ENCODE measurements at regions not wholly inside any gene's neighbourhood (a gene's known extent, or its start where the extent isn't known, plus 50 kb on each side); places are given as distances from the start of the nearest gene placed in this dataset.

GRCh38 chr10:78997635-78998618 lies 70.8 kb upstream of the ZMIZ1 start:
- no peak for DNase-seq (ENCODE audit: low read depth in 2 of 2)

- DNase-seq (ENCODE audit: low read depth in 2 of 2): no peak
Measured at GRCh38 chr10:79001082-79001885, 67.5 kb upstream of the ZMIZ1 start.

GRCh38 chr10:79002336-79002735 lies 66.4 kb upstream of the ZMIZ1 start:
- no peak for DNase-seq (ENCODE audit: low read depth in 2 of 2)

GRCh38 chr10:79003183-79004100 lies 65.3 kb upstream of the ZMIZ1 start:
- DNase-seq (ENCODE audit: low read depth in 2 of 2): no peak

- DNase-seq (ENCODE audit: low read depth in 2 of 2): no peak
Measured at GRCh38 chr10:79004311-79004710, 64.5 kb upstream of the ZMIZ1 start.

GRCh38 chr10:79005126-79005810 lies 63.5 kb upstream of the ZMIZ1 start:
- DNase-seq (ENCODE audit: low read depth in 2 of 2): no peak

- DNase-seq (ENCODE audit: low read depth in 2 of 2): no peak
Measured at GRCh38 chr10:79007018-79007417, 61.7 kb upstream of the ZMIZ1 start.

- DNase-seq (ENCODE audit: low read depth in 2 of 2): no peak
Measured at GRCh38 chr10:79007421-79008319, 61.1 kb upstream of the ZMIZ1 start.

GRCh38 chr10:79009145-79009544 lies 59.6 kb upstream of the ZMIZ1 start:
- DNase-seq (ENCODE audit: low read depth in 2 of 2): no peak

- DNase-seq (ENCODE audit: low read depth in 2 of 2): no peak
Measured at GRCh38 chr10:79012567-79012966, 56.2 kb upstream of the ZMIZ1 start.

GRCh38 chr10:79013406-79013987 lies 55.3 kb upstream of the ZMIZ1 start:
- DNase-seq (ENCODE audit: low read depth in 2 of 2): no peak

GRCh38 chr10:79014796-79015195 lies 54.0 kb upstream of the ZMIZ1 start:
- no peak for DNase-seq (ENCODE audit: low read depth in 2 of 2)

GRCh38 chr10:79017882-79018520 lies 50.8 kb upstream of the ZMIZ1 start:
- DNase-seq (ENCODE audit: low read depth in 2 of 2): no peak

- DNase-seq (ENCODE audit: low read depth in 2 of 2): no peak
Measured at GRCh38 chr10:79018521-79019011, 50.2 kb upstream of the ZMIZ1 start.
